SIG-M5 treated with dmso at 0.1 percent for 504 hours (cell line): ENCODE measurements at regions not wholly inside any gene's neighbourhood (a gene's known extent, or its start where the extent isn't known, plus 50 kb on each side); places are given as distances from the start of the nearest gene placed in this dataset.

Experiments
- DNase-seq: peaks from one replicate; lab custom pipeline; 2025; ENCODE audit not compliant: unreplicated experiment; lab: John Stamatoyannopoulos, UW

DNA sequence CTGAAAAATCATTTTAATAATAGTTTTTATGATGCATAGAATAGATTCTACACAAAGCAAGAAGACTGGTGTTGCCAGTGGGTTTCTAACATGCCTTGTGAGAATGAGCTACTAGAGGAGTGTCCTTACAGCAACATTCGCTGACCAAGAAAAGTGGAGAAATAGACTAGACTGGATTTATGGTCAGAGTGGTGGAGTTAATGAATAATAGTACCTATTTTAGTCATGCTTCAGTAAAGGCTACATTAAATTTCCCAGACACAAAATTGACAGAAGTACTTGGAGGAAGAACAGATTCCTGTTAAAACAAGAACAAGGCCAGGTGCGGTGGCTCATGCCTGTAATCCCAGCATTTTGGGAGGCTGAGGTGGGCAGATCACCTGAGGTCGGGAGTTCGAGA lies 539.2 kb downstream of the ETS1 start:
- no peak for DNase-seq

GRCh38 chr11:128047026-128047425 lies 540.3 kb downstream of the ETS1 start:
- DNase-seq = no peak

DNA sequence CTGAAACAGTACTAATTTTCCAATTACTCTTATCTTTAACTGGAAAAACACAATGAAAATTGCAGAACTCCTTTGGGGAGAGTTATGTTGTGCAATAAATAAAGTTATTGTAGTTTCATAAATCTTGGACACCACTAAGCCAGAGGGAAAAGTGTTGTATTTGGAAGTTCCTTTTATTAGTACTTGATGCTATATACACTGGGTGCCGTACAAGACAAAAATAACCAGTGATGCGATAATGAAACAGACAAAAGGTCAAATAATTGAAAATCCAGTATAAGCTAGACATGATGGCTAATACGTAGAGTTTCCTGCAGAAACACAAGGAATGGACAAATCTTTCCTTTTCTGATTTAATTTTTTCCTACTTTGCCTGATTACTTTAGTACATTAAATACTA lies 541.1 kb downstream of the ETS1 start:
- DNase-seq = no peak

DNA sequence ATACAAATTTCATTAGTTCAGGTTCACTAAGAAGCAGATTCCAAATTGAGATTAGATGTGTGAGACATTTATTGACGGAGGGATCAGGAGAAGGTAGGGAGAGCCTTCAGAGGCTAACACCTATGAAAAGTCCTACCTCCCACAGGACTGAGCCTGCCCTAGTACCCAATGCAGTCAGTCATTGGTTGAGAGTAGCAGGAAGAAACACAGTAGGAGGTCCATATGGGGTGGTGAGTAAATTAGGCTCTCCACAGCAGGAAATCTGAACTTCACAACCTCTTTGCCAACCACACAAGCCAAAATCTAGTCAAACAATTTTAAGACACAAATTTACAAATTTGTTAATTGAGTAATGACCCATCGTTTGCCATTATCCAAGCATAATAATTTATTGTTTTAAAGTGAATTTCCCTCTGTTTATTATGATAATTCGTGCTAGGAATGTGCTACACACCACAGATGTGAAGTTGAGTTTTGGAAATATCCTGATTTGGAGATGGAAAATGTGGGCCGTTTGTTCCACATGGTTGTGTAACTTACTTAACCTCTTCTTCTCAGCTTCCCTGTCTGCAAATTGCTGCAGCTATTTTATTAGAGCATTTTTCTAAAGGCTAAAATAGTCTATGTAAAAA lies 542.1 kb downstream of the ETS1 start:
- DNase-seq = no peak

DNA sequence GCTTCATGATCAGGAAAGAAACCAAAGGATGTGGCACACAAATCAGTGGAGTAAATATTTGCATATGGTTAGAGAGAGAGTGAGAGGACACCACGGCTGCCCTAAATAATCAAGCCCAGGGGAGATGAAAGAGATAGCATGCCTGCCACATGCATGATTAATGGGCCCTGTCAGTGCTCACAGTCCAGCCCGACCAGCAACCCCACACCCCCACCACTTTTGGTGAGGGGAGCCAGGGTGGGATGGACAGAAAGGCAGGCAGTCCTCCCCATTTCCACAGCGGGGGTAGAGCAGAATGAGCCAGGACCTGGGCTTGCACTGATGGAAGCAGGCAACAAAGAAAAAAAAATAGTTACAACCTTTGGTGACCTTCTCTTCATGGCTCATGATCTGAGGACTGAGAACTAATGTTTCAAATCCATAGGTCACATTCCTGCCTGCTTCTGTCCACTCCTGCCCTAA lies 545.0 kb downstream of the ETS1 start:
- no peak for DNase-seq

DNA sequence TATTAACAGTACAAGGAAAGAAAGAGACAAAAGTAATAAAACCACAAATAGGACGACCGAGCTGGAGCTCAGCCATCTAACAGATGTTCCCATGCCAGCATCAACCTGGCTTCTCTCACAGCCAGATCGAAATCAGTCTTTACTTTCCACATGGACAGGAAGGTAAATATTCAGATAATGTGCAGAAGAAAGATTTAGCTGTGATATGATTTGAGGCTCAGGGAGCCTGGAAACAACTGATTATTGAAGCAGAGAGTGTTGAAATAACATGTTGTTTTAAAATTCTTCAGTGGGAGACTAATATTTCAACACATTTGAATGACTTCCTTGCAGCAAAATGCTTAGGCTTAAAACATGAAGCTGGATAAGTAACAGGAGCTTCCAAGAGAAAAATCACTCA lies 546.8 kb downstream of the ETS1 start:
- no peak for DNase-seq

GRCh38 chr11:128039140-128040021 lies 548.0 kb downstream of the ETS1 start:
- peak; percentile 90 for DNase-seq

DNA sequence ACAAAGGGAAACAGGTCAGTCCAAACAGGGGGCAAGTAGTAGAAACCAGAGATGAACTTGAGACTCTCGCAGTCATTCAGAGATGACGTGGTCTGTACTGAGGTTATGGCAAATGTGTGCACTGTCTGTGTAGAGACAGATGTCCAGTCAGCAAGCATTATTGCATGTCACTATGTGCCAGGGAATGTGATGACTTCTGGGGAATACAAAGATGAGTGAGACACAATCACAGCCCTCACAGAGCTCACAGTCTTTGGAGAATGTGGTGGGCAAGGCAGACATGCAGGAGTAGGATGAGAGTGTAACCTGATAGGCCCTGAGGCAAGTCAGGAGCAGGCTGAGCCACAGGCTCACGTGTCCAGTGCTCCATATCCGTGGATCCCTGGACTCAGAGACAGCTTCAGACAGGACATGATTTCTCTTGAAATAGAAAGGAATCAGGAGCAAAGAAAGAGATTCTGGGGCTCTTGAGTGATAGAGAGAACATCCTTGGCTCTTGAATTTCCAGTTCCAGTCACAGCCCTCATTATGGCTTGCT lies 550.7 kb downstream of the ETS1 start:
- no peak for DNase-seq

DNA sequence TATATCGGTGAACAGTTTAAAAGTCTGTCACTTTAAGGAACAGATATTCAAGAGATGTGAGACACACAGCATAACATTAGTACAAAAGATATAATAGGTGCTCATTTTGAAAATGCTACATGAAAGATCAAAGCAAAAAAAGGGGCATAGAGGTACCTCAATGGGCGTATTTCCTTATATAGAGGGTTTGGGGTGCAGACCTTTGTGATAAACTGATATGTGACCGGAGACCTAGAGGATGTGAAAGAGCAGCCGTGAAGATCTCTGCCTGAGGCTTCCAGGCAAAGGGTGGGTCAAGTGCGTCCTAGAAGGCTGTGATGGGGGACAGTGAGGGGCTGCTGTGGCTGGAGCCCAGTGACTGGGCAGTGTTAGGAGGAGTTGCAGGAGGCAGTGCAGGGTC lies 551.4 kb downstream of the ETS1 start:
- DNase-seq = no peak

- DNase-seq = peak; percentile 65
Measured at GRCh38 chr11:128031538-128032134, 555.7 kb downstream of the ETS1 start.

GRCh38 chr11:128029219-128029722 lies 558.1 kb downstream of the ETS1 start:
- DNase-seq = no peak

- no peak for DNase-seq
Measured at GRCh38 chr11:128026596-128026995, 560.8 kb downstream of the ETS1 start.

- no peak for DNase-seq
Measured at GRCh38 chr11:128022761-128023160, 564.6 kb downstream of the ETS1 start.

DNA sequence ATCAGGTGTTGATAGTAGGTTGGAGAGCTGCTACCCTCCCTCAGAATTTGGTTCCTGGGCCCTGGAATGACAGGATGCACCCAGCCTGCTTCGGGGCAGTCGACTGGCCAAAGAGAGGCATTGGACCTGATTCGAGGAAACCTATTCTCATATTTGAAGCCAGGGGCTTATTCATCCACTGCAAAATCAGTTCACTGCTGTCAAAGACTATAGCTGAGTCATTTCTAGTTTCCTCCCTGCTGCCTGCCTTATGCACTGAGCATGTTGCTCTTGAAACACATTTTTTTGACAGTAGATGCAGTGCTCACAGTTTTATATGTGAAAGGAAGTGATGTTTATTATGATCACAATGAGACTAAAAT lies 565.4 kb downstream of the ETS1 start:
- no peak for DNase-seq

GRCh38 chr11:128021349-128022006 lies 565.9 kb downstream of the ETS1 start:
- DNase-seq = no peak

GRCh38 chr11:128018692-128019091 lies 568.7 kb downstream of the ETS1 start:
- no peak for DNase-seq

GRCh38 chr11:128005562-128005961 lies 581.8 kb downstream of the ETS1 start:
- no peak for DNase-seq

DNA sequence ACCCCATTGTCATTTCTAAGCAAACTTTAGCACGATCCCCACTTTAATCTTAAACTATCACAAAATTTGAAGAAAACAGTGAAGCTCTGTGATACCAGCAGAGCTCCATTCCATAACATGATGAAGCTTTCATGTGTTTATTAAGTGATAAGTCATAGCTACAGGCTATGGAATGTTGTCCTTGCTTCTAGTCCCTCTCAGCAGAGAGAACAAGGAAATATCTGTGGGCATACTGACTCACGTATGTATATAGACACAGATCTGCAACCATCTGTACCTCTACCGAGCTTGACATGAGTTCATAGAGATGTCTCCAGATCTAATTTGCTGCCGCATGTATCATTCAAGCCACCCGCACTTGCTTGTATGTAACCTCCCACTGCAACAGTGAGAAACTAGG lies 588.9 kb downstream of the ETS1 start:
- no peak for DNase-seq

DNA sequence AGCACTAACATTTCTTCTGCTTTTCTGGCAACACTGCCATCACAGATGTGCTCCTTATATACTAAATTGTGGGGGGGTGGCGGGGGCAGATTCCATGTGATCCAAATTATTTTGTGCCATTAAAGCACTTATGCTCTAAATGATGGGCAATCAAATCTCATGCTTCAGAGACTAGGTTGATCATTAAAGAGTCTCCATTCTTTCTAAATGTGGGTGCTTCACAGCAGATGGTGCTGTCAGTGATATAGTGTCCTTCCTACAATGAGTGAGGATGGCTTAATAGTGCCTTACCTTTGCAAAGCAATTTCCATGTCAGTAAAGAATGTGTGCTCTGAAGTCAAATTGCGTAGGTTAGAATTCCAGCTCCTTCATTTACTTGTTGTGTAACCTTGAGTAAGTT lies 589.8 kb downstream of the ETS1 start:
- DNase-seq = no peak

- DNase-seq = no peak
Measured at GRCh38 chr11:127996825-127997224, 590.5 kb downstream of the ETS1 start.

- no peak for DNase-seq
Measured at GRCh38 chr11:127995921-127996320, 591.4 kb downstream of the ETS1 start.
